H1 (cell line): ENCODE measurements at regions not wholly inside any gene's neighbourhood (a gene's known extent, or its start where the extent isn't known, plus 50 kb on each side); places are given as distances from the start of the nearest gene placed in this dataset.

Experiments used
- CTCF ChIA-PET: fragments of 300-600 bp; sonication (Branson Sonifier 250); formaldehyde crosslinking; loops from one replicate; lab custom pipeline; 2021; ENCODE audit not compliant: partially characterized antibody; lab: Charles Lee
- POLR2A ChIA-PET: fragments of 300-600 bp; sonication (Branson Sonifier 250); formaldehyde crosslinking; loops from one replicate; lab custom pipeline; 2021; ENCODE audit warnings: inconsistent platforms; ENCODE audit not compliant: partially characterized antibody; lab: Charles Lee
- DNase-seq, 2 experiments: peaks; one replicate each; pipeline versions ENCODE4 v3.0.0 to v3.0.0-alpha.2; 2010 to 2022; ENCODE audit warnings: low spot score in 2 of 2, low read depth in 1 of 2, mixed read lengths in 1 of 2
- FAIRE-seq: peaks from 2 replicates; lab custom pipeline; 2011; peaks lifted over from hg19 to GRCh38; lab: Jason Lieb, UNC
- H2AFZ ChIP-seq: 2 replicates; pipeline ENCODE4 v1.8.1; 2012; ENCODE audit warnings: low read length, inconsistent platforms
- H2AK5ac ChIP-seq: 2 replicates; pipeline ENCODE4 v1.6.1; 2013; ENCODE audit warnings: low read depth, low read length
- H2BK120ac ChIP-seq: replicated peaks from 2 replicates; pipeline ENCODE3; 2013; ENCODE audit warnings: low read depth, low read length, inconsistent platforms
- H2BK12ac ChIP-seq: 2 replicates; pipeline ENCODE4 v1.6.1; 2013; ENCODE audit warnings: low read depth, low read length
- H2BK15ac ChIP-seq: 2 replicates; pipeline ENCODE4 v1.6.1; 2013; ENCODE audit warnings: low read length
- H2BK20ac ChIP-seq: 2 replicates; pipeline ENCODE4 v1.6.1; 2013; ENCODE audit warnings: low read length
- H2BK5ac ChIP-seq: 2 replicates; pipeline ENCODE4 v1.6.1; 2013; ENCODE audit warnings: low read depth, low read length
- H3K14ac ChIP-seq: 2 replicates; pipeline ENCODE4 v1.6.1; 2013; ENCODE audit warnings: inconsistent platforms; ENCODE audit not compliant: insufficient read length
- H3K18ac ChIP-seq: 2 replicates; pipeline ENCODE4 v1.6.1; 2013; ENCODE audit warnings: low read length; ENCODE audit errors: extremely low read depth
- H3K23ac ChIP-seq: 2 replicates; pipeline ENCODE4 v1.6.1; 2013; ENCODE audit warnings: inconsistent platforms; ENCODE audit not compliant: insufficient read length
- H3K23me2 ChIP-seq: 2 replicates; pipeline ENCODE4 v1.6.1; 2013; ENCODE audit warnings: low read depth, low read length
- H3K27ac ChIP-seq: 2 replicates; pipeline ENCODE4 v1.6.1; 2011; ENCODE audit warnings: low read depth, low read length, inconsistent platforms
- H3K27me3 ChIP-seq, 4 experiments: replicated peaks in 1 of 4; 1 replicate in 1 of 4; 2 replicates in 3 of 4; pipeline versions ENCODE4 v1.6.1 to v1.8.1; 2011 to 2013; ENCODE audit warnings: low read length in 3 of 4, mild to moderate bottlenecking in 3 of 4, inconsistent platforms in 2 of 4, mixed read lengths in 2 of 4, moderate library complexity in 1 of 4; ENCODE audit not compliant: control insufficient read depth in 3 of 4, insufficient read depth in 3 of 4; ENCODE audit errors: extremely low read depth in 1 of 4
- H3K36me3 ChIP-seq, 4 experiments: 2 replicates each; pipeline versions ENCODE4 v1.6.1 to v1.8.1; 2011 to 2013; ENCODE audit warnings: mild to moderate bottlenecking in 4 of 4, low read length in 3 of 4, moderate library complexity in 2 of 4, control low read depth in 1 of 4, inconsistent platforms in 1 of 4; ENCODE audit not compliant: insufficient read depth in 4 of 4, control insufficient read depth in 2 of 4
- H3K4ac ChIP-seq: replicated peaks from 2 replicates; pipeline ENCODE3; 2013; ENCODE audit warnings: low read length, low read depth, mixed read lengths, inconsistent platforms; ENCODE audit not compliant: insufficient read length
- H3K4me1 ChIP-seq, 4 experiments: replicated peaks in 1 of 4; 1 replicate in 1 of 4; 2 replicates in 3 of 4; pipeline versions ENCODE4 v1.6.1 to v1.8.1; 2011 to 2013; ENCODE audit warnings: low read length in 3 of 4, inconsistent platforms in 2 of 4, mixed read lengths in 1 of 4; ENCODE audit not compliant: insufficient read depth in 4 of 4, control insufficient read depth in 3 of 4
- H3K4me2 ChIP-seq, 2 experiments: 2 replicates each; pipeline versions ENCODE4 v1.6.1 to v1.8.1; 2011 to 2013; ENCODE audit warnings: low read depth in 2 of 2, low read length in 2 of 2, control low read depth in 1 of 2, inconsistent platforms in 1 of 2, mild to moderate bottlenecking in 1 of 2; ENCODE audit not compliant: insufficient read depth in 1 of 2
- H3K4me3 ChIP-seq, 4 experiments: fragments of 200-600, 300-600 bp in 1 of 4; sonication (generic), shearing (Covaris generic), sonication (Bioruptor Twin) in 1 of 4; 2 replicates each; pipeline versions ENCODE4 v1.5.1 to v1.8.1; 2011 to 2016; ENCODE audit warnings: low read length in 4 of 4, low read depth in 3 of 4, control low read depth in 2 of 4, inconsistent platforms in 2 of 4, mild to moderate bottlenecking in 2 of 4, mixed read lengths in 1 of 4, moderate library complexity in 1 of 4; ENCODE audit not compliant: insufficient read depth in 2 of 4; ENCODE audit errors: extremely low read depth in 1 of 4
- H3K56ac ChIP-seq: replicated peaks from 2 replicates; pipeline ENCODE3; 2013; ENCODE audit warnings: low read depth, mild to moderate bottlenecking, mixed read lengths, low read length, inconsistent platforms; ENCODE audit not compliant: insufficient read length
- H3K79me1 ChIP-seq: 2 replicates; pipeline ENCODE4 v1.6.1; 2013; ENCODE audit warnings: low read depth, low read length, control low read depth
- H3K79me2 ChIP-seq, 2 experiments: 2 replicates each; pipeline versions ENCODE4 v1.6.1 to v1.8.1; 2012 to 2013; ENCODE audit warnings: low read length in 2 of 2, mild to moderate bottlenecking in 2 of 2, inconsistent platforms in 1 of 2; ENCODE audit not compliant: insufficient read depth in 2 of 2, control insufficient read depth in 1 of 2
- H3K9ac ChIP-seq, 4 experiments: replicated peaks in 1 of 4; 1 replicate in 1 of 4; 2 replicates in 3 of 4; pipeline versions ENCODE4 v1.6.1 to v1.8.1; 2011 to 2013; ENCODE audit warnings: low read depth in 3 of 4, low read length in 3 of 4, control low read depth in 2 of 4, mild to moderate bottlenecking in 2 of 4, moderate library complexity in 2 of 4, inconsistent platforms in 1 of 4; ENCODE audit errors: extremely low read depth in 1 of 4
- H3K9me3 ChIP-seq, 2 experiments: 2 replicates each; pipeline versions ENCODE4 v1.6.1 to v1.8.1; 2012 to 2013; ENCODE audit warnings: mild to moderate bottlenecking in 2 of 2, moderate library complexity in 2 of 2, control low read depth in 1 of 2, inconsistent platforms in 1 of 2, low read depth in 1 of 2, low read length in 1 of 2, mixed read lengths in 1 of 2; ENCODE audit not compliant: insufficient read depth in 2 of 2
- H4K20me1 ChIP-seq, 2 experiments: replicated peaks in 1 of 2; 2 replicates each; pipeline versions ENCODE3 to v1.8.1; 2011 to 2013; ENCODE audit warnings: inconsistent platforms in 2 of 2, low read length in 2 of 2, mild to moderate bottlenecking in 1 of 2; ENCODE audit not compliant: insufficient read depth in 2 of 2, control insufficient read depth in 1 of 2
- H4K5ac ChIP-seq: 2 replicates; pipeline ENCODE4 v1.6.1; 2013; ENCODE audit warnings: low read length, low read depth, mixed read lengths, inconsistent platforms; ENCODE audit not compliant: insufficient read length
- H4K8ac ChIP-seq: 2 replicates; pipeline ENCODE4 v1.8.0; 2013; ENCODE audit warnings: mild to moderate bottlenecking, moderate library complexity, low read length, inconsistent platforms; ENCODE audit not compliant: insufficient read depth; ENCODE audit errors: extremely low read depth
- H4K91ac ChIP-seq: replicated peaks from 2 replicates; pipeline ENCODE3; 2013; ENCODE audit warnings: low read length, mixed read lengths, inconsistent platforms; ENCODE audit not compliant: insufficient read length
- ASH2L ChIP-seq: fragments of 200-600, 300-600 bp; sonication (generic); IDR thresholded peaks from one replicate; pipeline ENCODE4 v1.7.1; 2017; ENCODE audit warnings: low read length
- CHD7 ChIP-seq: fragments of 300-600 bp; sonication (generic); IDR thresholded peaks from 2 replicates; pipeline ENCODE4 v1.7.1; 2012; ENCODE audit warnings: low read length, moderate library complexity, mild to moderate bottlenecking, inconsistent platforms; ENCODE audit not compliant: insufficient replicate concordance

- Histone ChIP-seq H2BK15ac (no peak overlapping the region), H3K23me2 (no peaks in the 10 kb centered on the region), H4K20me1 (no peaks in the 10 kb centered on the region), H4K91ac (no peak overlapping the region), H3K14ac (no peak overlapping the region), H3K36me3 (no peaks in the 10 kb centered on the region), H3K23ac (no peak overlapping the region), H4K8ac (no peak overlapping the region), H3K9me3 (no peaks in the 10 kb centered on the region; a peak in 1 of 4 replicates), H4K5ac (no peak overlapping the region), H2AFZ (no peak overlapping the region), H3K79me1 (no peaks in the 10 kb centered on the region), H3K79me2 (no peaks in the 10 kb centered on the region), H3K27me3 (no peaks in the 10 kb centered on the region), H3K4me1 (no peaks in the 10 kb centered on the region), H2BK12ac (no peak overlapping the region), H2BK20ac (no peak overlapping the region), H2AK5ac (no peak overlapping the region), H3K56ac (no peak overlapping the region), H2BK120ac (no peak overlapping the region), H3K4ac (no peak overlapping the region), H2BK5ac (no peak overlapping the region), H3K18ac (no peak overlapping the region), H3K9ac (no peak overlapping the region), H3K27ac (no peak overlapping the region), H3K4me2 (no peak overlapping the region), H3K4me3 (no peak overlapping the region)
- FAIRE-seq (no peak), DNase-seq (no peak)
- POLR2A ChIA-PET: no interaction called here
- CTCF ChIA-PET: no interaction called here
- no peak for TF ChIP-seq CHD7
- TF ChIP-seq ASH2L: no peak
Observed at GRCh38 chrX:79466636-79467035, 99.5 kb upstream of the ITM2A start.
